ENCODE measurements at regions not wholly inside any gene's neighbourhood (a gene's known extent, or its start where the extent isn't known, plus 50 kb on each side); places are given as distances from the start of the nearest gene placed in this dataset.

DNA sequence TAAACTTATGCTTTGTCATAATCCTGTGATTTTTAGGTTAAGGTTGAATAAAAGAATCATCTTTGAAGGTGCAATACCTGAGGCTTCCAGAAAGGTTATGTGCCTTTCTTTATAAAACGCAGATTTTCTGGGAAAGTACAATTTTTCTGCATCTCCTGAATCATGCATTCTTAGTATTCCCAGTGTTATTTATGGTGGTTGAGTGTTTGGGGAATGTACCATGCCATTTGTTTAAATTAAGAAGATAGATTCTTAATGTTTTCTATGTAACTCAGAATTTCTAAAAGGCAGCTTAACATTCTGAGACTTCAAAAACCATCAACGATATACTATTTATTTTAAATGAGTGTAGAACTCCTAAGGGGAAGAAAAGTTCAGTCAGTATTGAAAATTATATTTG lies 108.1 kb upstream of the FBN2 start:
- intact Hi-C loops (cut with micrococcal nuclease; ENCODE audit: unreplicated experiment) (no loop called here), in situ Hi-C loops (cut with HindIII; ENCODE audit: extremely low pct_ligation_motif_present, low pct_unique_long_range_greater_than_20kb) (no loop called here)
- no peaks in the 10 kb centered on the region for H3K36me3 ChIP-seq (replicated peaks in 1 of 2; ENCODE audit: control insufficient read depth in 1 of 2, insufficient read depth in 2 of 2, low read length in 2 of 2)
- no peak overlapping the region for H3K9ac ChIP-seq (ENCODE audit: insufficient read depth, low read depth, low read length)
- WGBS (ENCODE audit: low lambda C conversion rate), result 0% methylated on average over 2 of the region's 2 CpGs
- TF ChIP-seq ZNF30 (CRISPR knock-in tag; IDR thresholded peaks at IDR 0.05) (no peak), ZZZ3 (CRISPR knock-in tag; IDR thresholded peaks at IDR 0.05; ENCODE audit: borderline replicate concordance) (no peak)
- TF ChIP-seq, protein P1, sequence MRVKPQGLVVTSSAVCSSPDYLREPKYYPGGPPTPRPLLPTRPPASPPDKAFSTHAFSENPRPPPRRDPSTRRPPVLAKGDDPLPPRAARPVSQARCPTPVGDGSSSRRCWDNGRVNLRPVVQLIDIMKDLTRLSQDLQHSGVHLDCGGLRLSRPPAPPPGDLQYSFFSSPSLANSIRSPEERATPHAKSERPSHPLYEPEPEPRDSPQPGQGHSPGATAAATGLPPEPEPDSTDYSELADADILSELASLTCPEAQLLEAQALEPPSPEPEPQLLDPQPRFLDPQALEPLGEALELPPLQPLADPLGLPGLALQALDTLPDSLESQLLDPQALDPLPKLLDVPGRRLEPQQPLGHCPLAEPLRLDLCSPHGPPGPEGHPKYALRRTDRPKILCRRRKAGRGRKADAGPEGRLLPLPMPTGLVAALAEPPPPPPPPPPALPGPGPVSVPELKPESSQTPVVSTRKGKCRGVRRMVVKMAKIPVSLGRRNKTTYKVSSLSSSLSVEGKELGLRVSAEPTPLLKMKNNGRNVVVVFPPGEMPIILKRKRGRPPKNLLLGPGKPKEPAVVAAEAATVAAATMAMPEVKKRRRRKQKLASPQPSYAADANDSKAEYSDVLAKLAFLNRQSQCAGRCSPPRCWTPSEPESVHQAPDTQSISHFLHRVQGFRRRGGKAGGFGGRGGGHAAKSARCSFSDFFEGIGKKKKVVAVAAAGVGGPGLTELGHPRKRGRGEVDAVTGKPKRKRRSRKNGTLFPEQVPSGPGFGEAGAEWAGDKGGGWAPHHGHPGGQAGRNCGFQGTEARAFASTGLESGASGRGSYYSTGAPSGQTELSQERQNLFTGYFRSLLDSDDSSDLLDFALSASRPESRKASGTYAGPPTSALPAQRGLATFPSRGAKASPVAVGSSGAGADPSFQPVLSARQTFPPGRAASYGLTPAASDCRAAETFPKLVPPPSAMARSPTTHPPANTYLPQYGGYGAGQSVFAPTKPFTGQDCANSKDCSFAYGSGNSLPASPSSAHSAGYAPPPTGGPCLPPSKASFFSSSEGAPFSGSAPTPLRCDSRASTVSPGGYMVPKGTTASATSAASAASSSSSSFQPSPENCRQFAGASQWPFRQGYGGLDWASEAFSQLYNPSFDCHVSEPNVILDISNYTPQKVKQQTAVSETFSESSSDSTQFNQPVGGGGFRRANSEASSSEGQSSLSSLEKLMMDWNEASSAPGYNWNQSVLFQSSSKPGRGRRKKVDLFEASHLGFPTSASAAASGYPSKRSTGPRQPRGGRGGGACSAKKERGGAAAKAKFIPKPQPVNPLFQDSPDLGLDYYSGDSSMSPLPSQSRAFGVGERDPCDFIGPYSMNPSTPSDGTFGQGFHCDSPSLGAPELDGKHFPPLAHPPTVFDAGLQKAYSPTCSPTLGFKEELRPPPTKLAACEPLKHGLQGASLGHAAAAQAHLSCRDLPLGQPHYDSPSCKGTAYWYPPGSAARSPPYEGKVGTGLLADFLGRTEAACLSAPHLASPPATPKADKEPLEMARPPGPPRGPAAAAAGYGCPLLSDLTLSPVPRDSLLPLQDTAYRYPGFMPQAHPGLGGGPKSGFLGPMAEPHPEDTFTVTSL (CRISPR knock-in tag; IDR thresholded peaks at IDR 0.05; ENCODE audit: borderline replicate concordance), result no peak
- TF ChIP-seq, protein P2, sequence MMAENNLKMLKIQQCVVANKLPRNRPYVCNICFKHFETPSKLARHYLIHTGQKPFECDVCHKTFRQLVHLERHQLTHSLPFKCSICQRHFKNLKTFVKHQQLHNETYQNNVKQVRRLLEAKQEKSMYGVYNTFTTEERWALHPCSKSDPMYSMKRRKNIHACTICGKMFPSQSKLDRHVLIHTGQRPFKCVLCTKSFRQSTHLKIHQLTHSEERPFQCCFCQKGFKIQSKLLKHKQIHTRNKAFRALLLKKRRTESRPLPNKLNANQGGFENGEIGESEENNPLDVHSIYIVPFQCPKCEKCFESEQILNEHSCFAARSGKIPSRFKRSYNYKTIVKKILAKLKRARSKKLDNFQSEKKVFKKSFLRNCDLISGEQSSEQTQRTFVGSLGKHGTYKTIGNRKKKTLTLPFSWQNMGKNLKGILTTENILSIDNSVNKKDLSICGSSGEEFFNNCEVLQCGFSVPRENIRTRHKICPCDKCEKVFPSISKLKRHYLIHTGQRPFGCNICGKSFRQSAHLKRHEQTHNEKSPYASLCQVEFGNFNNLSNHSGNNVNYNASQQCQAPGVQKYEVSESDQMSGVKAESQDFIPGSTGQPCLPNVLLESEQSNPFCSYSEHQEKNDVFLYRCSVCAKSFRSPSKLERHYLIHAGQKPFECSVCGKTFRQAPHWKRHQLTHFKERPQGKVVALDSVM (CRISPR knock-in tag; IDR thresholded peaks at IDR 0.05), result no peak
- no peaks in the 10 kb centered on the region for H3K27me3 ChIP-seq (ENCODE audit: control insufficient read depth in 1 of 2, insufficient read depth in 2 of 2, low read length in 2 of 2)
- no peak overlapping the region for H3K27ac ChIP-seq (ENCODE audit: extremely low read length, insufficient read depth, low read length)
- no peak overlapping the region for H2AFZ ChIP-seq (ENCODE audit: low read length)
- DNase-seq (ENCODE audit: low spot score) (no peak), FAIRE-seq (no peak), ATAC-seq (no peak)
- POLR2A ChIA-PET, result no interaction called here
- no peaks in the 10 kb centered on the region for H3K4me1 ChIP-seq (ENCODE audit: insufficient read depth, low read length)
- no peaks in the 10 kb centered on the region for H3K9me3 ChIP-seq (ENCODE audit: low read length)
- CTCF ChIA-PET (ENCODE audit: low intra/inter-chr PET ratio, low total read pairs), result no interaction called here
- no peak overlapping the region for H3K4me3 ChIP-seq (replicated peaks in 1 of 3; ENCODE audit: insufficient read depth in 1 of 3, low read depth in 2 of 3, low read length in 3 of 3)
- H4K20me1 ChIP-seq (ENCODE audit: insufficient read depth, low read length), result no peaks in the 10 kb centered on the region
- no peaks in the 10 kb centered on the region for H3K79me2 ChIP-seq (ENCODE audit: insufficient read depth, low read length)
- no peak overlapping the region for H3K4me2 ChIP-seq (ENCODE audit: low read depth, low read length)
- no TSS peak for BruUV-seq (replicated peaks)

Measured in HepG2 (cell line).